HCT116 (cell line): ENCODE measurements at regions not wholly inside any gene's neighbourhood (a gene's known extent, or its start where the extent isn't known, plus 50 kb on each side); places are given as distances from the start of the nearest gene placed in this dataset.

Experiments used
- ATAC-seq: fragments of 200-7000 bp; cut with Tn5 transposase; 2 replicates; pipeline ENCODE4 v1.9.1; 2020; ENCODE audit warnings: mild to moderate bottlenecking, moderate library complexity
- BruUV-seq: library from RNA; stranded (reverse); fragments of 400-500 nt; replicated peaks from 2 replicates; lab custom pipeline; 2021; lab: Mats Ljungman, UMichigan
- CTCF ChIA-PET: fragments of 300-600 bp; sonication (Branson Sonifier 250); formaldehyde crosslinking; loops from one replicate; lab custom pipeline; 2021; ENCODE audit warnings: antibody characterized with exemption; lab: Charles Lee
- POLR2A ChIA-PET: fragments of 300-600, 350-600 bp; sonication (Branson Sonifier 250); formaldehyde crosslinking; loops from one replicate; lab custom pipeline; 2021; ENCODE audit warnings: antibody characterized with exemption; lab: Charles Lee
- RAD21 ChIA-PET, 2 experiments: fragments of 300-600 bp; sonication (Branson Sonifier 250); formaldehyde crosslinking; loops; one replicate each; lab custom pipeline; 2023; ENCODE audit warnings: low total read pairs in 2 of 2; ENCODE audit not compliant: uncharacterized antibody in 2 of 2, unreplicated experiment in 2 of 2, low non-redundant PET in 1 of 2; lab: Charles Lee
- DNase-seq: peaks from one replicate; pipeline ENCODE4 v3.0.0-alpha.2; 2010; ENCODE audit warnings: low read depth, low spot score
- H2AFZ ChIP-seq: fragments of 200-600 bp; shearing (Covaris generic), sonication (generic); 2 replicates; pipeline ENCODE4 v1.6.1; 2017; ENCODE audit warnings: low read depth, mixed run types, mixed read lengths, antibody characterized with exemption, low read length; ENCODE audit not compliant: poor library complexity, severe bottlenecking
- H3K27ac ChIP-seq: 2 replicates; pipeline ENCODE4 v1.5.1; 2012; ENCODE audit warnings: low read depth, low read length
- H3K27me3 ChIP-seq: fragments of 200-600 bp; sonication (generic); 2 replicates; pipeline ENCODE4 v1.6.1; 2016; ENCODE audit warnings: mixed run types, low read length, mixed read lengths; ENCODE audit not compliant: insufficient read depth
- H3K36me3 ChIP-seq, 2 experiments: fragments of 200-500 bp in 1 of 2; fragments of 200-600 bp in 1 of 2; sonication (Bioruptor generic) in 1 of 2; sonication (generic) in 1 of 2; 2 replicates each; pipeline versions ENCODE4 v1.5.1 to v1.6.1; 2014 to 2016; ENCODE audit warnings: low read length in 2 of 2, inconsistent platforms in 1 of 2, mixed read lengths in 1 of 2, mixed run types in 1 of 2; ENCODE audit not compliant: insufficient read depth in 2 of 2, control insufficient read depth in 1 of 2
- H3K4me1 ChIP-seq, 2 experiments: fragments of 200-600 bp in 1 of 2; sonication (generic) in 1 of 2; 2 replicates each; pipeline versions ENCODE4 v1.5.1 to v1.6.1; 2012 to 2017; ENCODE audit warnings: low read length in 2 of 2, inconsistent platforms in 1 of 2, mild to moderate bottlenecking in 1 of 2, mixed read lengths in 1 of 2, mixed run types in 1 of 2, moderate library complexity in 1 of 2; ENCODE audit not compliant: insufficient read depth in 2 of 2, control insufficient read depth in 1 of 2
- H3K4me2 ChIP-seq: fragments of 200-600 bp; sonication (generic); 2 replicates; pipeline ENCODE4 v1.6.1; 2017; ENCODE audit warnings: mixed run types, low read length, mixed read lengths
- H3K4me3 ChIP-seq, 2 experiments: fragments of 200-600 bp in 1 of 2; sonication (generic) in 1 of 2; replicated peaks in 1 of 2; 2 replicates each; pipeline ENCODE4 v1.5.1; 2011 to 2016; ENCODE audit warnings: low read length in 2 of 2, control low read depth in 1 of 2, low read depth in 1 of 2, mild to moderate bottlenecking in 1 of 2, mixed read lengths in 1 of 2, mixed run types in 1 of 2
- H3K79me2 ChIP-seq: fragments of 200-600 bp; sonication (generic); 2 replicates; pipeline ENCODE4 v1.6.1; 2017; ENCODE audit warnings: mild to moderate bottlenecking, mixed run types, low read length, moderate library complexity, mixed read lengths; ENCODE audit not compliant: insufficient read depth
- H3K9ac ChIP-seq: fragments of 200-600 bp; sonication (generic); 2 replicates; pipeline ENCODE4 v1.6.1; 2016; ENCODE audit warnings: low read length, mixed read lengths
- H3K9me2 ChIP-seq: fragments of 200-600 bp; sonication (generic), shearing (Covaris generic); 2 replicates; pipeline ENCODE4 v1.6.1; 2017; ENCODE audit warnings: mixed run types, mild to moderate bottlenecking, moderate library complexity; ENCODE audit not compliant: insufficient read depth
- H3K9me3 ChIP-seq, 2 experiments: fragments of 200-500 bp in 1 of 2; fragments of 200-600 bp in 1 of 2; sonication (Bioruptor generic) in 1 of 2; sonication (generic) in 1 of 2; 2 replicates each; pipeline ENCODE4 v1.6.1; 2014 to 2017; ENCODE audit warnings: low read length in 2 of 2, mixed read lengths in 2 of 2, inconsistent platforms in 1 of 2, low read depth in 1 of 2, mild to moderate bottlenecking in 1 of 2, mixed run types in 1 of 2, moderate library complexity in 1 of 2; ENCODE audit not compliant: control insufficient read depth in 1 of 2, insufficient read depth in 1 of 2
- H4K20me1 ChIP-seq: fragments of 200-600 bp; sonication (generic), shearing (Covaris generic); 2 replicates; pipeline ENCODE4 v1.6.1; 2017; ENCODE audit warnings: mixed run types, mild to moderate bottlenecking, moderate library complexity; ENCODE audit not compliant: insufficient read depth
- ATF3 ChIP-seq: IDR thresholded peaks from 2 replicates; pipeline ENCODE4 v1.6.1; 2012
- CBX3 ChIP-seq: IDR thresholded peaks from 2 replicates; pipeline ENCODE4 v1.6.1; 2012; ENCODE audit warnings: low read depth
- CEBPB ChIP-seq: IDR thresholded peaks from 2 replicates; pipeline ENCODE4 v1.6.1; 2012; ENCODE audit warnings: low read depth
- EGR1 ChIP-seq: IDR thresholded peaks from 2 replicates; pipeline ENCODE4 v1.6.1; 2012; ENCODE audit warnings: low read depth
- ELF1 ChIP-seq: IDR thresholded peaks from 2 replicates; pipeline ENCODE4 v1.6.1; 2012; ENCODE audit warnings: low read depth, borderline replicate concordance
- EZH2 ChIP-seq: fragments of 200-600 bp; sonication (generic); IDR thresholded peaks from 2 replicates; pipeline ENCODE4 v1.6.1; 2017; ENCODE audit warnings: antibody characterized with exemption, mixed run types
- EZH2phosphoT487 ChIP-seq: fragments of 200-600 bp; IDR thresholded peaks from 2 replicates; pipeline ENCODE4 v1.6.1; 2018; ENCODE audit warnings: antibody characterized with exemption, borderline replicate concordance
- FOSL1 ChIP-seq: IDR thresholded peaks from 2 replicates; pipeline ENCODE4 v1.6.1; 2012; ENCODE audit warnings: low read depth
- JUND ChIP-seq: IDR thresholded peaks from 2 replicates; pipeline ENCODE4 v1.6.1; 2012
- MAX ChIP-seq: IDR thresholded peaks from 2 replicates; pipeline ENCODE4 v1.6.1; 2012
- POLR2A ChIP-seq: IDR thresholded peaks from 2 replicates; pipeline ENCODE4 v1.7.0; 2011; ENCODE audit warnings: borderline replicate concordance; ENCODE audit not compliant: insufficient read depth, insufficient read length; ENCODE audit errors: extremely low read depth
- POLR2AphosphoS5 ChIP-seq: IDR thresholded peaks from 2 replicates; pipeline ENCODE4 v1.6.1; 2011; ENCODE audit warnings: mild to moderate bottlenecking, low read depth, low read length, moderate library complexity
- RAD21 ChIP-seq: IDR thresholded peaks from 2 replicates; pipeline ENCODE4 v1.6.1; 2012; ENCODE audit warnings: low read depth, mild to moderate bottlenecking
- SIN3A ChIP-seq: IDR thresholded peaks from 2 replicates; pipeline ENCODE4 v1.6.1; 2012; ENCODE audit warnings: low read depth
- YY1 ChIP-seq: IDR thresholded peaks from 2 replicates; pipeline ENCODE4 v1.6.1; 2011; ENCODE audit warnings: low read length, low read depth, moderate library complexity, mild to moderate bottlenecking; ENCODE audit not compliant: insufficient replicate concordance; ENCODE audit errors: extremely low read depth
- ZFX ChIP-seq: fragments of 450-650 bp; IDR thresholded peaks from 2 replicates; pipeline ENCODE4 v1.6.1; 2017
- ZNF274 ChIP-seq: fragments of 200-500 bp; sonication (Bioruptor generic); IDR thresholded peaks from 2 replicates; pipeline ENCODE4 v1.6.1; 2014; ENCODE audit warnings: mild to moderate bottlenecking, low read depth, low read length, inconsistent platforms
- intact Hi-C: fragments of 100-400 bp; cut with micrococcal nuclease; formaldehyde crosslinking; loops from 2 replicates; pipeline ENCODE4 v1.10.0; 2022
- TF ChIP-seq, protein P1 (sequence below), 3 experiments: fragments of 200-600 bp in 1 of 3; sonication (generic) in 1 of 3; IDR thresholded peaks in 2 of 3; conservative IDR thresholded peaks in 1 of 3; 2 replicates each; pipeline ENCODE4 v1.5.1; 2012 to 2017; ENCODE audit warnings: low read depth in 2 of 3, low read length in 2 of 3, antibody characterized with exemption in 1 of 3, borderline replicate concordance in 1 of 3, control low read depth in 1 of 3, mild to moderate bottlenecking in 1 of 3, mixed read lengths in 1 of 3, mixed run types in 1 of 3, moderate library complexity in 1 of 3; ENCODE audit not compliant: insufficient read depth in 1 of 3
- TF ChIP-seq, protein P2 (sequence below): IDR thresholded peaks from 2 replicates; pipeline ENCODE4 v1.6.1; 2012; ENCODE audit warnings: low read depth
- TF ChIP-seq, protein P3 (sequence below): IDR thresholded peaks from 2 replicates; pipeline ENCODE4 v1.6.1; 2011; ENCODE audit warnings: mild to moderate bottlenecking, low read length, moderate library complexity; ENCODE audit not compliant: insufficient replicate concordance; ENCODE audit errors: extremely low read depth

DNA sequence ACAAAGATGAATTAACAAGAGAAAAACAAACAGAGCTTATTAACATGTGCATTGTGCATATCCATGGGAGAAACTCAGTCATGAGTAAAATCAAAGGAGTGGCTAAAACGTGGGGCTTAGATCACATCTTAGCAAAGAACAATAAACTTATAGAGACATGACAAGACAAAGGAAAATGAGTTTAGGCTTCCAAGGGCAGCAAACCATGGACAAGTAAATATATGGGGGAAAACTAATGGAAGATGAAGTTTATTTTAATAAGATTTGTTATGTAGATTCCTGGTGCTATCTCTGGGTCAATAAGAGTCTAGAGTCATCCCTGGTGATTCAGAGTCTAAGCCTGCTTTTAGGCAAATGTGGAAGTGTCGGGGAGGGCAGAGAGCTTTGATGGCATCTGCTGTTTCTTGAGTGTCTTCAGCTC lies 87.2 kb upstream of the PLPP4 start:
- Histone ChIP-seq H3K4me2 (no peak overlapping the region), H3K9me2 (no peaks in the 10 kb centered on the region), H3K4me3 (no peak overlapping the region), H3K27me3 (peaks cover 53% of the 10 kb centered on the region), H3K27ac (no peak overlapping the region), H4K20me1 (no peaks in the 10 kb centered on the region), H3K4me1 (no peaks in the 10 kb centered on the region), H3K79me2 (no peaks in the 10 kb centered on the region), H3K9ac (no peak overlapping the region), H3K9me3 (no peaks in the 10 kb centered on the region), H2AFZ (no peak overlapping the region), H3K36me3 (no peaks in the 10 kb centered on the region)
- ChIA-PET POLR2A (no interaction called here), RAD21 (no interaction called here), CTCF (interaction anchor here (1.0 kb wide), 1 partner anchor 33 kb away, joined by 3 read pairs; no protein-coding TSS in a partner anchor)
- DNase-seq: no peak
- no peak for ATAC-seq
- no TSS peak for BruUV-seq
- intact Hi-C loops: no loop called here
- TF ChIP-seq POLR2A: no peak
- no peak for TF ChIP-seq EZH2phosphoT487
- TF ChIP-seq JUND: no peak
- TF ChIP-seq, protein P1, sequence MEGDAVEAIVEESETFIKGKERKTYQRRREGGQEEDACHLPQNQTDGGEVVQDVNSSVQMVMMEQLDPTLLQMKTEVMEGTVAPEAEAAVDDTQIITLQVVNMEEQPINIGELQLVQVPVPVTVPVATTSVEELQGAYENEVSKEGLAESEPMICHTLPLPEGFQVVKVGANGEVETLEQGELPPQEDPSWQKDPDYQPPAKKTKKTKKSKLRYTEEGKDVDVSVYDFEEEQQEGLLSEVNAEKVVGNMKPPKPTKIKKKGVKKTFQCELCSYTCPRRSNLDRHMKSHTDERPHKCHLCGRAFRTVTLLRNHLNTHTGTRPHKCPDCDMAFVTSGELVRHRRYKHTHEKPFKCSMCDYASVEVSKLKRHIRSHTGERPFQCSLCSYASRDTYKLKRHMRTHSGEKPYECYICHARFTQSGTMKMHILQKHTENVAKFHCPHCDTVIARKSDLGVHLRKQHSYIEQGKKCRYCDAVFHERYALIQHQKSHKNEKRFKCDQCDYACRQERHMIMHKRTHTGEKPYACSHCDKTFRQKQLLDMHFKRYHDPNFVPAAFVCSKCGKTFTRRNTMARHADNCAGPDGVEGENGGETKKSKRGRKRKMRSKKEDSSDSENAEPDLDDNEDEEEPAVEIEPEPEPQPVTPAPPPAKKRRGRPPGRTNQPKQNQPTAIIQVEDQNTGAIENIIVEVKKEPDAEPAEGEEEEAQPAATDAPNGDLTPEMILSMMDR (IDR thresholded peaks at IDR 0.05 in 2 of 3, conservative IDR thresholded peaks at IDR 0.05 in 1 of 3; ENCODE audit: borderline replicate concordance in 1 of 3, insufficient read depth in 1 of 3, low read depth in 2 of 3, low read length in 2 of 3): no peak
- TF ChIP-seq RAD21: no peak
- TF ChIP-seq FOSL1: no peak
- TF ChIP-seq SIN3A: no peak
- TF ChIP-seq ATF3: no peak
- TF ChIP-seq, protein P2, sequence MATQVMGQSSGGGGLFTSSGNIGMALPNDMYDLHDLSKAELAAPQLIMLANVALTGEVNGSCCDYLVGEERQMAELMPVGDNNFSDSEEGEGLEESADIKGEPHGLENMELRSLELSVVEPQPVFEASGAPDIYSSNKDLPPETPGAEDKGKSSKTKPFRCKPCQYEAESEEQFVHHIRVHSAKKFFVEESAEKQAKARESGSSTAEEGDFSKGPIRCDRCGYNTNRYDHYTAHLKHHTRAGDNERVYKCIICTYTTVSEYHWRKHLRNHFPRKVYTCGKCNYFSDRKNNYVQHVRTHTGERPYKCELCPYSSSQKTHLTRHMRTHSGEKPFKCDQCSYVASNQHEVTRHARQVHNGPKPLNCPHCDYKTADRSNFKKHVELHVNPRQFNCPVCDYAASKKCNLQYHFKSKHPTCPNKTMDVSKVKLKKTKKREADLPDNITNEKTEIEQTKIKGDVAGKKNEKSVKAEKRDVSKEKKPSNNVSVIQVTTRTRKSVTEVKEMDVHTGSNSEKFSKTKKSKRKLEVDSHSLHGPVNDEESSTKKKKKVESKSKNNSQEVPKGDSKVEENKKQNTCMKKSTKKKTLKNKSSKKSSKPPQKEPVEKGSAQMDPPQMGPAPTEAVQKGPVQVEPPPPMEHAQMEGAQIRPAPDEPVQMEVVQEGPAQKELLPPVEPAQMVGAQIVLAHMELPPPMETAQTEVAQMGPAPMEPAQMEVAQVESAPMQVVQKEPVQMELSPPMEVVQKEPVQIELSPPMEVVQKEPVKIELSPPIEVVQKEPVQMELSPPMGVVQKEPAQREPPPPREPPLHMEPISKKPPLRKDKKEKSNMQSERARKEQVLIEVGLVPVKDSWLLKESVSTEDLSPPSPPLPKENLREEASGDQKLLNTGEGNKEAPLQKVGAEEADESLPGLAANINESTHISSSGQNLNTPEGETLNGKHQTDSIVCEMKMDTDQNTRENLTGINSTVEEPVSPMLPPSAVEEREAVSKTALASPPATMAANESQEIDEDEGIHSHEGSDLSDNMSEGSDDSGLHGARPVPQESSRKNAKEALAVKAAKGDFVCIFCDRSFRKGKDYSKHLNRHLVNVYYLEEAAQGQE: no peak
- no peak for TF ChIP-seq MAX
- no peak for TF ChIP-seq ZNF274
- no peak for TF ChIP-seq CEBPB
- TF ChIP-seq ELF1: no peak
- TF ChIP-seq EGR1: no peak
- no peak for TF ChIP-seq YY1
- TF ChIP-seq POLR2AphosphoS5: no peak
- TF ChIP-seq CBX3: no peak
- no peak for TF ChIP-seq EZH2
- no peak for TF ChIP-seq ZFX
- TF ChIP-seq, protein P3, sequence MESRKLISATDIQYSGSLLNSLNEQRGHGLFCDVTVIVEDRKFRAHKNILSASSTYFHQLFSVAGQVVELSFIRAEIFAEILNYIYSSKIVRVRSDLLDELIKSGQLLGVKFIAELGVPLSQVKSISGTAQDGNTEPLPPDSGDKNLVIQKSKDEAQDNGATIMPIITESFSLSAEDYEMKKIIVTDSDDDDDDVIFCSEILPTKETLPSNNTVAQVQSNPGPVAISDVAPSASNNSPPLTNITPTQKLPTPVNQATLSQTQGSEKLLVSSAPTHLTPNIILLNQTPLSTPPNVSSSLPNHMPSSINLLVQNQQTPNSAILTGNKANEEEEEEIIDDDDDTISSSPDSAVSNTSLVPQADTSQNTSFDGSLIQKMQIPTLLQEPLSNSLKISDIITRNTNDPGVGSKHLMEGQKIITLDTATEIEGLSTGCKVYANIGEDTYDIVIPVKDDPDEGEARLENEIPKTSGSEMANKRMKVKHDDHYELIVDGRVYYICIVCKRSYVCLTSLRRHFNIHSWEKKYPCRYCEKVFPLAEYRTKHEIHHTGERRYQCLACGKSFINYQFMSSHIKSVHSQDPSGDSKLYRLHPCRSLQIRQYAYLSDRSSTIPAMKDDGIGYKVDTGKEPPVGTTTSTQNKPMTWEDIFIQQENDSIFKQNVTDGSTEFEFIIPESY: no peak
